HG03432 (cell line): ENCODE measurements at regions not wholly inside any gene's neighbourhood (a gene's known extent, or its start where the extent isn't known, plus 50 kb on each side); places are given as distances from the start of the nearest gene placed in this dataset.

Experiments used
- ATAC-seq: cut with Tn5 transposase; IDR thresholded peaks from one replicate; pipeline ENCODE4 v1.9.1; 2021; ENCODE audit warnings: mild to moderate bottlenecking, moderate library complexity; ENCODE audit not compliant: unreplicated experiment

DNA sequence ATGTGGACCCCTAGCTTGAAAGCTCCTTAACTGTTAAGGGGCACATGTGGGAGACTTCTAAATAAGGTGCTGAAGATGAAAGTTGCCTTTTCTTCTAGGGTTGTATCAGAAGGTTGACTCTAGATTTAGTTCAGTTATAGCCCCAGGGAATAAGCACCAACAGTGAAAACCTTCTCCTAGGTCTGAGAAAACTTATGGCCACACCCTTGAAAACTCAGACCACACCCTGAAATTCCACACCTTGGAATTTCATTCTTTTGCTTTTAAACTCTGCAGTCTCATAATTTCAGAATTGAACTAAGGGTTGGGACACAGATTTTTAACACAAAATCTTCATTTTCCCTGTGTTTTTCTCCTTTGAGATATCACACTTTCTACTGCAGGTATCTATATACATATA lies 355.8 kb upstream of the IL12A start:
- ATAC-seq, result no peak

DNA sequence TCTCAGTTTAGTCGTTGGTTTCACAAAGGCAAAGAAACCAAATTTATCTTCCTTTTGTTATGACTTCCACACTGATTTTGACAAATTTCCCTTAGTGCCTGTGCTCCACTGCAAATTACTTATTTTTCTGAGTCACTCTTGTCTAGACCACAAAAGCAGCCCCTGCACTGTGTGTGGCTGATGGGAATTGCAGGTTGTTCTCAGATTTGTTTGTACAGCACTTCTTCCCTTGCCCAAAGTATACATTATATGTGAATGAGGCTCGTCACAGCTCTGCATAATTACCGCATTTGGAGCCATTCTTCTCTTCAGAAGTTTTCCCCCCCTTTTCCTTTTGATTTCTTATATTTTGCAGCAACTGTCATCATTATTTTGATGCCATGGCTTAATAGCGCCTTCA lies 354.2 kb upstream of the IL12A start:
- ATAC-seq, result no peak

DNA sequence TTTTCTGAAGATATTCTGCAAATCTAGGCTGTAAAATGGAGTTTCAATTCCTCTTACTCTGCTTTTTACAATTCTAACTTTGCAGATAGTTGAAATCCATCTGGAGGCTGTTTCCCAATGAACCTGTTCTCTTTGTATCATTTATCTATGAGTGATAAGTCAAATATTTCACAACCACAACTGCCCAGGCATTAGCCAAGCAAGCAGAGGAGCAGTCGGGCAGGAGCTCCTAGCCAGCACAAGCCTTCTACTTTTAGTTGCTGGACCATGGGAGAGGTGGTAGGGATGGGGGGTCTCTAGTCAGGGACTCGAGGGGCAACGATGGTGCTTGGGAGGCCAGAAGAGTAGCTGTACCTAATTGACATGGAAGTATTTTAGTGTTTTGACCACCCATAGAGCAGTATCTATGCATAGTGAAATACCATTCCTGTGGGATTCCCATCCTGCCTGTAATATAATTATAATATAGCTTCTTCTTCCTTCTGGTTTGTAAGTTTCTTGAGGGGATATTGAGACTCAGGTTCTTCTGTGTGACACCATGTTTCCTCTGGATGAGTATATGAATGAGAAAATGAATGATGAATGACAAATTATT lies 353.5 kb upstream of the IL12A start:
- ATAC-seq, result no peak

DNA sequence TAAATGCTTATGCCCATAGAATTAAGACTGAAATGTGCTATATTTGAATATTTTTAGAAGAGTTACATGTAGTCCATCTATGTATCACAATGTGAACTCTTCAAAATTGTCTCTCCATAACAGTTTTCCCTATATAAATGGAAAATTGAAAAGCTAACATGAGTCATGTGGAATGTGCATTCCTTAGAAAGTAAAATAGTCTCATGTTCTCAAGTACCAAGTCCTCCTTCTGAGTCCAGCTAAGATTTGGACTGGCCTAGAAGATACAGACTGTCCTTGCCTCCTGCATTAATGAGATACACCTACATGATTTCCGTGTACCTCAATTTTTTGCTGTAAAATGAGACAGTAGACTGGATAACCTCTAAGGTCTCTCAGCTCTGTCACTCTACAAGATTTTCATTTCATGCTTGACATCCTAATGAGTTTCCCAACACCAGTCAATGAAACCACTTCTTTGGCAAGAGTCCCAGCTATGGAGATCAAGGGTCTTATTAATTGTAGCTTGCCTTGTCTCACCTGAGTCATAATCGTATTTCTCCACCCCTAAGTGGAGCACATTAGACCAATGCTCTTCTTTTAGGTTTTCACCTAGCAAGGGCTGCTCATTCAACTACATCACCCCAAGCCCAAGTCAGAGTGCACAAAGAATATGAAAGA lies 350.6 kb upstream of the IL12A start:
- no peak for ATAC-seq

DNA sequence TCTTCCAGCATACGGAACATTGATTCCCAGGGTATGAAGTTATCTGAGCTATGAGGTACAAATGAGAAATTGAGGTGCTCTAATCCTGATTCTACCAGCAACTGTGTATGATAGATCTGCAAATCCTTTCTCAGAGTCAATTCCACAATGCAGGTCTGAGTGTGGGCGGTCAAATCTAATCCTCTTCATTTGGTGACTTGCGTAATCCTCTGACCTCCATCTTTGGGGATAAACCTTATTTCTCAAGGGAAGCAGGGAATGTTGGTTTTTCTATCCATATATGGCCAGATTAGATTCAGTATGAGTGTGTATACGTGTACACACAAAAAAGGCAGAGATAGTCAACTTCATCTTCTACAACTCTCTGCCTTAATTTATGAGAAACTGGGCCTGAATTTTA lies 348.4 kb upstream of the IL12A start:
- no peak for ATAC-seq

DNA sequence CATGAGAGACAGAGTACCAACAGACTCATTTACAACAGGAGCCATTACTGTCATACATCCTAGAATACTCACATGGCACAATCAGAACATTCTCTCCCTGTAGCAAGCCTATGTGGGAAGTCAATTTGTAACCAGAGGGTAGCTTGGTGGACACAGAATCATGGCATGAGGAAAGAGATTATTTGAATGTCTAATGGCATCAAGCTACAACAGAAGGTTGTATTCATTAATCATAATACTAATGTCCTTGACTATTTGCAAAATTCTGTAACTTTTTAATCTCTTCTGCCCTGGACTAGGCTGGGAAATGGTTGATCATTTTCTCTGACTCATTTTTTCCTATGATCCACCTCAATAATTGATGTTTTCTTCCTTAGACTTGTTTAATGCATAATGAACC lies 345.2 kb upstream of the IL12A start:
- ATAC-seq, result no peak

DNA sequence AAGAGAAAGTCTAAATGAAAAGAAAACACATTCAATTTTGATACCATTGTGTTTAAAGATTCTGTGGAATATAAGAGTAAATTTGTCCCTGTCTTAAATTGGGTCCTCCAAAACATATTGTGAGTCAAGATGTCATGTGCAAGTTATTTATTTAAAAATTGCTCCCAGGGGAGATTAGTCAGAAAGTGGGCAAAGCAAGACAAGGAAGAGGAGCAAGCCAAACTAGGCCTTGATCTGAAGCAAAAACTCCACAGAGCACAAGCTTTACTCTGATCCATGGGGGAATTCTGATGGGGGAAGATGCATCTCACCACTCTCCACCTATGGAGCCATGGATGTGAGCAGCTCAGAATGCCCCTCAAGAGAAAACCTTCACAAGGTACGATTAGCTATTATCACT lies 342.8 kb upstream of the IL12A start:
- no peak for ATAC-seq

DNA sequence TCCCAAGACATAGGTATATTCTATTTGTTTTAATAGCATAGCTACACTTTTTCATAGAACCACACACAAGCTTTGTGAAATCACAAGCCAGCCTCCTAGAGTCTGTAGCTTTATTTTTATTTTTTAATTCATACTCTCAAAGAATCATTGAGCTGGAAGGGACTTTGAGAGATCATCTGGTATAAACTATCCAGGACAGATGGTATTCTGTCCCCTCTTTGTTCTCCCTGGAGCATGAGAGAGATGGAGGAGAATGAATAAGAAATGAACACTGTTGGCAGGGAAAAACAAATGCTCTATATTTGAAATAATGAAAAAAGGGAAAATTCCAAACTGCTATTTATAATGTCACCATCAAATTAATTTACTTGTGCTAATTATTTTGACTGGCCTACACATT lies 338.7 kb upstream of the IL12A start:
- ATAC-seq, result no peak

DNA sequence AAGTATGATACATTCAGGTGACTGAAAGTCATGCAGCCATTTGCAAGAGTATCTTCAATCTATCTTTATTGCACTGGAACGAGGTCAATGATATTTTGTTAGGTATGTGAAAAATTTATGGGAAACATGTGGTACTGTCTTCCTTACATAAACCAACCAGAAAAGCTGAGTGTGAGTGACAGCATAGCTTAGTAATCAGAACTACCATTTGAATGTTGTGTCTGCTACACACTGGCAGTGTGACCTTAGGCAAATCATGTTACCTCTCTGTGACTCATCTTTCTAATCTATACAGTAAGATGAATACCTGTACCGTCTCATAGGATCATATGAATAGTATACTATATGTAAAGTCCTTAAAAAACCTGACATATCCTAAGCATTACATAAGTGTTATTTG lies 337.9 kb upstream of the IL12A start:
- no peak for ATAC-seq

DNA sequence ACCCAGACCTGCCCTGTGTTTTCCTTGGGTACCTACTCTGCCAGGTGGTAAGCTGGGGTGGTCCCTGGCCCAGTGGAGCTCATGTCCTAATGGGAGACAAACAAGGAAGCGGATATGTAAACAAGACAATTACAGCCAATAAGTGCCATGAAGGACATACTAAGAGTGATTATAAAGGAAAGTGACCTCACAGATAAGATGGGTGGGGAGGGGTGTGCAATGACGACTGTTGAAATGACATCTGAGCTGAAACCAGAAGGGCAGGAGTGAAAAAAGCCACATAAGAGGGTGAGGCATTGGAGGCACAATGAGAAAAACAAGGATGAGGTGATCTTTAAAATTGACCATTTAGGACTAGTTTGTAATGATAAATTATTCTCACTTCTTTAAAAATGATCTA lies 336.2 kb upstream of the IL12A start:
- ATAC-seq, result no peak

DNA sequence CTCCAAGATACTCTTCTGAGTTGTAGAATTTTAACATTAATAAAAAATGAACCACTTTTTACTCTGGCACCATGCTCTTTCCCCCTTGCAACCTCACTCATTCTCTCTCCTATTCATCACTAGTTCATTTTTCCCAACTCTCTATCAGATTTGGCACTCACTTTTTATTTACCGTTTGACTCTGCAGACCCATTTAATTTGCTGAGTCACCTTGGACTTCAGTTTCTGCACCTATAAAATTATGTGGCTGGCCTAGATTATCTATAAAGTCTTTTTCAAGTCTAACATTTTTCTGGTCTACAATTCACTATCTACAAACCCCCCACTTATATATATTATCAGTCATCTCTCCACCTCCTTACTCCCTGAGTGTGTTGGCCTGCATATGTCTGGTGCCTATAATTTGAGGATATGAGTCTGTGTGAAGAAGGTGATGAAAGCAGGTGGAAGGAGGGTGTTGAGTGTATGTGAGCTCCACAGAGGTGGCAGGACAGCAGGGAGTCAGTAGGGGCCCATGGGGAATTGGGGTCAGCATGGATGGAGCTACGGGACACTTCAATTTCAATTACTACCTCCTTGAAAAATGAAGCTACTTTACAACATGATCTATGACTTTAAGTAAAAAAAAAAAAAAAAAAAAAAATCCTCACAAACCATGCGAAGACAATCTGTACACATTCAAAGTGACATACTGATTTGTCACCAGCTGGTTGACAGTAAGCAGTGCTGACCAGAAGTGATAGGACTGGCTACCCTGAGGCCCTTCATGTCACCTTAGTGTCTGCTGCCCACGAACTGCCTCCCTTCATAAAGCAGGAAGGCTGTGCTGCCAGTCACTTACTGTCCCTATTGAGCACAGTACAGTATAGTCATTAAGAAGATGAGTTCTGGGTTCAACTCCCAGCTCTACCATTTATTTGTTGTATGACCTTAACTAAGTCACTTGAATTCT lies 334.2 kb upstream of the IL12A start:
- ATAC-seq, result no peak

DNA sequence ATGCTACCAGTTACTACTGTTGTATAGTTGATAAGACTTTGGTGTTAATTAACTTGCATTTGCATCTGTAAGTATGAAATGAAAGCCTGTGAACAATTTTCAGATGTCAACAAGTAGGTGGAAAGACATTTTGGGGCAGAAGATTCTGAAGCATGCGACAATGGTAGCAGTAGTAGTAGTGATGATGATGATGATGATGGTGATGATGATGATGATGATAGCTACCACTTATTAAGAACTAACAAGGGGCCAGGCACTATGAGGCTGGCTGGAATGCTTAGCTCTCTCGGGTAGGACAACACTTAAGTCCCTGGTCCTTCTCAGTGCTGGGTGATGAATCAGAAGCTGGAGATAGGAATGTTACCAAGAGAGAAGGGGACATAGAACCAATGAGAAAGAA lies 333.4 kb upstream of the IL12A start:
- no peak for ATAC-seq

DNA sequence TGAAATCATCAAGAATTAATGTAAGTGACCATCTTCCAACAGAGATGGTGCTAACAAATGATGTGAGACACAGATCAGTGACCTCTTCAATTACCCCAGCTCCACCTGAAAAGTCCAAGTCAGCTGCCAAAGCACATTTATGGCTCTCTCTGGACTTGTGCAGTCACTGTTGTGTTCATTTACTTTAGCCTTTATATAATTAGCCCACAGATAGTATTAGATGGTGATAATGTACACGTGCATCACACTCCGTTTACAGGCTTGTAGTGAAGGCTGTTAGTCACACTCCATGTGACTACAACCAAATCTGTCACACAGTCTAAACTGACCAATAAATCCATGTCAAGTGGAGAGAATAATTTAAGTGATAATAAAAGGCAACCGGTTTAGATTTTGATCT lies 331.5 kb upstream of the IL12A start:
- ATAC-seq, result no peak

DNA sequence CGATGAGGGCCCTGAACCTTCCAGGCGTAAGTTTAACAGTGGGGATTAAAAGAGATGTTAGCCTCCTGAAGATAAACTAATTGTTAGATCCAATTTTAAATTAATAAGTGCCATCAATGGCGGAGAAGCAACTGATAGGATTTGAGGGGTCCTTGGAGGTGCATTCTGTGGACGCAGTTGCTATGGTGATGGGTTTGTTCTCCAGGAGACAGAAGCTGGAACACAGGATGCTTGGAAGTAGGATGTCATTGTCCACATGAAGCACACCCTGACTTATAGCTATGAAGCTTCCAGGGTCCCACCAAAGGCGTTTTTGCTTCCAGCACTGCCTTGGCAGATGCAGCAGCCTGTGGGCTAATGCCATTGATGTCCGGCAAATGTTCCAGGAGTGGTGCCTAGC lies 331.0 kb upstream of the IL12A start:
- no peak for ATAC-seq

DNA sequence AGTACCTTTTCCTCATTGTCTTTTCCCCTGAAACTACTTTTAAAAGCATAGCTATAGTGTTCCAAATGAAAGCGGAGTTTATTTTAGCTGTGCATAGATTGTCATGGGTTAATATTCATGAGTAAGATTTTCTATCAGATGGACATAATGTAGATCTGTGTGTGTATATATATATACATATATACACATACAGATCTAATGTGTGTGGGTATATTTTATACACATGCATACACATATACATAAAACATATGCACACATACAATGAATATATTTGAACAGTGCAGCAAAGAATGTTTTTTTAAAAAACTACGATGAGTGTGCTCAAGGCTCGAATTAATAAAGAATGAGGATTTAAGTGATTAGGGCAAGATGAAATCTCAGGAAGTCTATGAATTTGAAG lies 328.3 kb upstream of the IL12A start:
- ATAC-seq, result no peak

DNA sequence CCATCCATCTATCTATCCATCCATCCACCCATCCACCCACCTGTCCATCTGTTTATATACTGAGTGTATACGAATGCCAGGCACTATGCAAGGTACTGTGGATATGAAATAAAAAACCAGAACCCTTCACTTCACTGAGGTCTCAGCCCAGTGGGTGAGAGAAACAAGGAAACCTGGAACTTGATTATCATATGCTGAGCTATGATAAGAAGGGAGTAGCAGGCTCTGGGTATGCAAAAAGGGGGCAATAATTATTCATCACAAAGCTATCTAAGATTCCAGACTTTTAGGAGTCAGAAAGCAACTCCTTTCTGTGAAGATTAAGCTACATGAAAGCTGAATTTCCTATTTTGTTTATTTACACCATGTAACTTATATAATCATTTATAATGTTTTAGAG lies 327.7 kb upstream of the IL12A start:
- ATAC-seq, result no peak

DNA sequence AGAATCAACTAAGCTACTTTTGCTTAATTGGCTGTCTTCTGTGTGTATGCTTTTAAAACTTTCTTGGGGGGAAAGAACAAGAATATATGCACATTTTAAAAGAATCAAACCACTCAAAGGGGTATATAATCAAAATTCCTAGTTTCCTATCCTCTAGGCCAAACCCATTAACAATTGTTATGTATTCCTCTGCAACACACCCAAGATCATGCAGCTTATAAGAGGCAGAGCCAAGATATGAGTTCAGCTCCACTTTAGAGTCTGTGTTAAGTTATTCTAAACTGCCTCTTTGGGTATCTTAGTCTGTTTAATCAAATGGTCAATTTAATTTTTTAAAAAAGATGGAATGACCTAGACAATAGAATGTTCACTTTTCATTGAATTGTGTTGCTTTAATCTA lies 326.1 kb upstream of the IL12A start:
- ATAC-seq, result no peak

DNA sequence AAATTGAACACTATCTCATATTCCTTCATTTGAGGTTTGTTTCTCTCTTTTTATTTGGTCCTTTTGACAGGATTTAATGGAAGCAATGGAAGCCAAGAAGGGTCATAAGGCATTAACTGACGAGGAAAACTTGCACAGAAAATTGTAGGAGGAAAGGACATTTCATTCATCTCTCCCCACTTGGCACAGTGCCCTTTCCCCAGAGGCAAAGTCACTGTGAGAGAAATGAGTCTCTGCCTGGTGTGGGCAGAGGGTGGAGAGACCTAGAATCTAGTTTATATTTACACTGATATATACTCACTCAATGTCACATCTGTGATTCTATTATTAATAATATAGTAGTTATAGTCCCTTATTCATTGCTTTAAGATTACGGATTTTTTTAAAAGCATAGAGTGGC lies 324.6 kb upstream of the IL12A start:
- no peak for ATAC-seq

DNA sequence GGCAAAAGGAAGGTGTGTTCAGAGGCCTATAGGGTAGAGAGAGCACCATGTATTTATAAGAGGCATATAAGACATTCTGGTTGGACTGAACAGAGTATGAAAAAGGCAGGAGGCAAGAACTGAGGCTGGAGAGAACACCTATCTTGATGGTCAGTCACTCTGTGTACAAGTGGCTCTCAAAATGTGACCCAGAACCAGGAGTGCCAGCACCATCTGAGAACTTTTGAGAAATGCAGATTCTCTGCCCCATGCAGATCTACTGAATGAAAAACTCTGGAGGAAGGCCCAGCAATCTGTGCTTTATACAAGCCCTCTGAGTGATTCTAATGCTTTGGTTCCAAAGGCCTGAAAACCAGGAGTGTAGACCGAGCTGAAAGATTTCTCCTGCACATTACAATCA lies 324.0 kb upstream of the IL12A start:
- ATAC-seq, result no peak

DNA sequence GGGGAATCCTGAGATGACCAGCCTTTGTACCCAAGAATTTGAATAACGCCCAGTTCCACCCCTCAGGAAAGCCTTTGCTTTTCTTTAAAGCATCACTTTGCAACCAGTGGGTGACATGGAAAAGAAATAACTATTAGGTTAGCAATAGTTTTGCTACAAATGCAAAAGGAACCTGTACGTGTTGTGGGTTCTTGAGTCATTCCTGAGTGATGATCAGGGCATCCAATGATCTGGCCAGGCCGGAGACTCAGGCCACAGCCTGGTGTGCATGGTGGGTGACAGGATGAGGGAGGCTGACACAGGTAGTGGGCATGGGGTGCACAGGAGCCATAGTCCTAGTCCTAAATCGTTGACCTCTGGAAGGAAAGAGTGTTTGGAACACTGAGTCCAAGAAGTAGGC lies 321.4 kb upstream of the IL12A start:
- ATAC-seq, result no peak

DNA sequence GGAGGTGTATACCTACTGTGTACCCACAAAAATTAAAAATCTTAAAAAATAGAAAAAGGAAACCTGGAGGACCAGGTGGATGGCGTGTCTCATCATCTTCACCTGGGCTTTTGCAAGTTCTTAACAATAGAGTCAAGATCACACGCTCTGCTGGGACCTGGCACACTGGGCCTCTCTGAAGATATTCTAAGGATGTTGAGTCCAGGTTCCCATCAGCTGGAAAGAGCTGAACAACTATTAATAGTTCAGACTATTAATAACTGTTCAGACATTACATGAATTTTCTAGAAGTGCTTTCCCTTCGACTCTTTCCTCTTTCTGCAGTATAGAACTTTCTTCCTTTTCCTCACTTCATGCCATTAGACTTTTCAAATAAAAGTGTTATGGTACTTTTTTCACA lies 320.2 kb upstream of the IL12A start:
- ATAC-seq, result no peak

DNA sequence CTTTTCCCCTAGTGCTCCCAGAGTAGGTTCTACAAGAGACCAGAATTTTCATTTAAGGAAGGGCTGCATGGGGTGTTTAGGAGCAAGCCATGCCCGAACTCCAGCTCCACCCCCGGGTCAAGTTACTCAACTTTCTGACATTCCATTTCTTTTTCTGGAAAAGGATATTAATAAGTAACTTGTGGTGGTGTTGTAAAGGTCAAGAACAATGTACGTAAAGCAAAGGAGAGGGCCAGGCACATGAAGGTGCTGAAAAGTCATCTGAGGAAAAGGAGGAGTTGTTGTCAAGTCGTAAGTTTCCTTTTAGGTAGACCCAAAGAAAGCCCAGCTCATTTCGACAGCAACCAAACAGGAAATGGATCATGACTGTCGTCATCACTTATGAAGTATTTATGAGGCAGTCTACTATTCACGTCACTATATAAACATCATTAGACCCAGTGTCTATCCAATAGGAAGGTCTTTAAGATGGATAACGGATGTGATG lies 319.6 kb upstream of the IL12A start:
- ATAC-seq, result no peak
